ENCODE measurements at regions not wholly inside any gene's neighbourhood (a gene's known extent, or its start where the extent isn't known, plus 50 kb on each side); places are given as distances from the start of the nearest gene placed in this dataset.

DNA sequence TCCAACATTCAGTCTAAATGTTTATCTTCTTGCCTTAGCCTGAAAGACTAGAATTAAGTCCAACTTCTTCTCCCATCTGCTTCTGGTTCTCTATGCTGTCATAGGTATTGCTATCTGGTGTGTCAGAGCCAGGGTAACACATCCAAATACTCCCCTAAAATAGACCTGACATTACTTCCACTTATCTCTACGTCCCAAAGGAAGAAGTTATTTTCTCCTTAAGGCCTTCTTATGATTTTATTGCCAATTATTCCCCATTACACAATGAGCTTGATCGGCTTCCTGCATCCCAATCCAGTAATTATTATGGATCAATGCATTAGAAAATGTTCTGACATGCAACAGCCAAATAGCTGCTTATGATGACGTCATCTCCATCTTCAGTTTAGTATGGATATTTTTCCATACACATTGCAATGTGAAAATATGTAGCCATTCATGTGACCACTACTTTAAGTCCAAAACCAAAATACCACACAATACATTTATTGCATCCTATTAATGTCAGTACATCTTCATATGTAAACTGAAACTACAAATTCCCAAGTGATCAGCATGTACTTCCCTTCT lies 555.5 kb downstream of the MAT2B start:
- Histone ChIP-seq H3F3A (ENCODE audit: insufficient read depth) (no peaks in the 10 kb centered on the region), H3K27ac (no peak overlapping the region), H3K9me2 (ENCODE audit: insufficient read depth) (no peaks in the 10 kb centered on the region), H3K9ac (no peak overlapping the region), H3K79me2 (ENCODE audit: insufficient read depth) (no peaks in the 10 kb centered on the region), H3K4me1 (ENCODE audit: insufficient read depth) (no peaks in the 10 kb centered on the region), H3K4me2 (ENCODE audit: unreplicated experiment) (no peak overlapping the region), H2AFZ (no peak overlapping the region), H3K36me3 (ENCODE audit: low read depth) (no peaks in the 10 kb centered on the region), H4K20me1 (ENCODE audit: insufficient read depth) (no peaks in the 10 kb centered on the region), H3K4me3 (no peak overlapping the region), H3K9me3 (ENCODE audit: low read depth) (no peaks in the 10 kb centered on the region), H3K27me3 (replicated peaks; ENCODE audit: insufficient read depth) (no peaks in the 10 kb centered on the region)
- no peak for TF ChIP-seq EZH2phosphoT487 (IDR thresholded peaks at IDR 0.05; ENCODE audit: insufficient read depth, low read depth)
- TF ChIP-seq EZH2 (IDR thresholded peaks at IDR 0.05; ENCODE audit: insufficient read depth, poor library complexity, severe bottlenecking): no peak
- no peak for DNase-seq
- WGBS, 2 experiments (ENCODE audit: low coverage in 1 of 2, low lambda C conversion rate in 2 of 2, missing lambda C conversion rate in 2 of 2): 15 to 25% methylated on average over 3 of the region's 3 CpGs
- in situ Hi-C loops (cut with MboI): no loop called here

DNA sequence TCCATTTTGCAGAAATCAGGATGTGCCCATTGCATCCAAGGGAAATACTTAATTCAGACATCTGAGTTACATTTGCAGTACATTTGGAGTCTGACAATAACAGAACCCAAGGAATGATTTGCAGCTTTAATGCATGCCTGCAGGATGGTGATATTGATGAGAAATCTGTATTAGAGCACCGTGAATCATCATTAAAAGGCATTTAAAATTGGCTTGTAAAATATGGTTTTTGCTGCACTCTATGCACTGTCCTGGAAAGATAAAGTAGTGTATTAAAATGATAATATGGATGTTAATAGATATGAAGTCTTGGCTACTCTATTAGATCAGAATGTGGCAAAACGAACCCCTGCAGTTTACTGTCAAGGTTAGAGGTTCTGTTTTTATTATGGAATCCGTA lies 556.9 kb downstream of the MAT2B start:
- in situ Hi-C loops (cut with MboI): no loop called here
- no peak overlapping the region for H2AFZ ChIP-seq
- H3K4me2 ChIP-seq (ENCODE audit: unreplicated experiment): no peak overlapping the region
- H3K9me3 ChIP-seq (ENCODE audit: low read depth): no peaks in the 10 kb centered on the region
- no peaks in the 10 kb centered on the region for H3K79me2 ChIP-seq (ENCODE audit: insufficient read depth)
- no peaks in the 10 kb centered on the region for H3F3A ChIP-seq (ENCODE audit: insufficient read depth)
- TF ChIP-seq EZH2 (IDR thresholded peaks at IDR 0.05; ENCODE audit: insufficient read depth, poor library complexity, severe bottlenecking) (no peak), EZH2phosphoT487 (IDR thresholded peaks at IDR 0.05; ENCODE audit: insufficient read depth, low read depth) (no peak)
- H3K27ac ChIP-seq: no peak overlapping the region
- DNase-seq: no peak
- no peaks in the 10 kb centered on the region for H3K36me3 ChIP-seq (ENCODE audit: low read depth)
- no peaks in the 10 kb centered on the region for H3K27me3 ChIP-seq (replicated peaks; ENCODE audit: insufficient read depth)
- H3K9ac ChIP-seq: no peak overlapping the region
- no peaks in the 10 kb centered on the region for H3K4me1 ChIP-seq (ENCODE audit: insufficient read depth)
- H3K9me2 ChIP-seq (ENCODE audit: insufficient read depth): no peaks in the 10 kb centered on the region
- no peak overlapping the region for H3K4me3 ChIP-seq
- H4K20me1 ChIP-seq (ENCODE audit: insufficient read depth): no peaks in the 10 kb centered on the region
- WGBS, 2 experiments (ENCODE audit: low coverage in 1 of 2, low lambda C conversion rate in 2 of 2, missing lambda C conversion rate in 2 of 2): 0 to 4% methylated on average over 3 of the region's 3 CpGs

DNA sequence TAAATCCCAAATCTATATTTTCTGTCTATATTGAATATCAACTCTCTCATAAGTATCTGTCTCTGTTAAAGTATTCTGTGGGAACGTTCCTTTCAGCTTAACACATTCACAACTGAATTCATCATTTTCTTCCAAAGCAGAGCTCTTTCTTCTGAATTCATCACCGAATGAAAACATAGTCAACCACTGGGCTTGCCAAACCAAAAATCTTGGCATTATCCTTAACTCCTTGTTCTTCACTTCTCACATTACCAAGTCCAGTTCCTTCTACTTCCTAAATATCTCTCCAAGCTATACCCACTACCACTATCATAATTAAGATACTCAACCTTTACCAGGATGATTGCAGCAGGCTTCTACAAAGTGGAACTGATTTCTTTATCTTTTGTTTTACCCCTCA lies 559.8 kb downstream of the MAT2B start:
- H3K27ac ChIP-seq: no peak overlapping the region
- H3K79me2 ChIP-seq (ENCODE audit: insufficient read depth): no peaks in the 10 kb centered on the region
- no peaks in the 10 kb centered on the region for H3K9me3 ChIP-seq (ENCODE audit: low read depth)
- H3K9ac ChIP-seq: no peak overlapping the region
- WGBS, 2 experiments (ENCODE audit: low coverage in 1 of 2, low lambda C conversion rate in 2 of 2, missing lambda C conversion rate in 2 of 2): 24 to 28% methylated on average over 2 of the region's 2 CpGs
- H3F3A ChIP-seq (ENCODE audit: insufficient read depth): no peaks in the 10 kb centered on the region
- TF ChIP-seq EZH2phosphoT487 (IDR thresholded peaks at IDR 0.05; ENCODE audit: insufficient read depth, low read depth): no peak
- H3K4me2 ChIP-seq (ENCODE audit: unreplicated experiment): no peak overlapping the region
- no peak overlapping the region for H2AFZ ChIP-seq
- DNase-seq: no peak
- in situ Hi-C loops (cut with MboI): no loop called here
- no peak overlapping the region for H3K4me3 ChIP-seq
- H3K36me3 ChIP-seq (ENCODE audit: low read depth): no peaks in the 10 kb centered on the region
- no peaks in the 10 kb centered on the region for H3K27me3 ChIP-seq (replicated peaks; ENCODE audit: insufficient read depth)
- H3K9me2 ChIP-seq (ENCODE audit: insufficient read depth): no peaks in the 10 kb centered on the region
- no peaks in the 10 kb centered on the region for H4K20me1 ChIP-seq (ENCODE audit: insufficient read depth)
- no peaks in the 10 kb centered on the region for H3K4me1 ChIP-seq (ENCODE audit: insufficient read depth)

DNA sequence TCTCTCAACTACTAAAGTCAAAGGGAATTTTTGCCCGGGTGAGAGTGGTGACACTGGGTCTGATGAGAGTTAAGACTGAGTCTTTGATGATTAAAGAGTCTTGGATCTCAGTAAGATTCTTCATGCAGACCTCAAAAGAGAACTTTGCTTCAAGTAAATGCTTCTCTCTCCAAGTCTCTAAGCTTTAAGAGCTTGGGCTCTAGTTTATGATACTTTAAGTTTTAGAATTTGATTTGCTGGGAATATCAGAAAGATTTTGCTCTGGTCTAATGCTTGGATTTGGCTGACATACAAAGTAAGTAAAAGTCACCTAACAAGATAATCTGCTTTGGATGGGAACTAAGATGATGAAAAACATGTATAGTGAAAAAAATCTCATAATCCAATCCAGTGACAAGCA lies 566.3 kb downstream of the MAT2B start:
- Histone ChIP-seq H4K20me1 (ENCODE audit: insufficient read depth) (no peaks in the 10 kb centered on the region), H3K4me1 (ENCODE audit: insufficient read depth) (no peaks in the 10 kb centered on the region), H3K4me2 (ENCODE audit: unreplicated experiment) (no peak overlapping the region), H3K36me3 (ENCODE audit: low read depth) (no peaks in the 10 kb centered on the region), H3K4me3 (no peak overlapping the region), H2AFZ (no peak overlapping the region), H3K9me2 (ENCODE audit: insufficient read depth) (no peaks in the 10 kb centered on the region), H3F3A (ENCODE audit: insufficient read depth) (no peaks in the 10 kb centered on the region), H3K9ac (no peak overlapping the region), H3K9me3 (ENCODE audit: low read depth) (no peaks in the 10 kb centered on the region), H3K79me2 (ENCODE audit: insufficient read depth) (no peaks in the 10 kb centered on the region), H3K27ac (no peak overlapping the region), H3K27me3 (replicated peaks; ENCODE audit: insufficient read depth) (no peaks in the 10 kb centered on the region)
- DNase-seq: no peak
- 0 to 11% methylated on average over 1 of the region's 1 CpG for WGBS, 2 experiments (ENCODE audit: low coverage in 1 of 2, low lambda C conversion rate in 2 of 2, missing lambda C conversion rate in 2 of 2)
- in situ Hi-C loops (cut with MboI): no loop called here
- TF ChIP-seq EZH2phosphoT487 (IDR thresholded peaks at IDR 0.05; ENCODE audit: insufficient read depth, low read depth) (no peak), EZH2 (IDR thresholded peaks at IDR 0.05; ENCODE audit: insufficient read depth, poor library complexity, severe bottlenecking) (no peak)

DNA sequence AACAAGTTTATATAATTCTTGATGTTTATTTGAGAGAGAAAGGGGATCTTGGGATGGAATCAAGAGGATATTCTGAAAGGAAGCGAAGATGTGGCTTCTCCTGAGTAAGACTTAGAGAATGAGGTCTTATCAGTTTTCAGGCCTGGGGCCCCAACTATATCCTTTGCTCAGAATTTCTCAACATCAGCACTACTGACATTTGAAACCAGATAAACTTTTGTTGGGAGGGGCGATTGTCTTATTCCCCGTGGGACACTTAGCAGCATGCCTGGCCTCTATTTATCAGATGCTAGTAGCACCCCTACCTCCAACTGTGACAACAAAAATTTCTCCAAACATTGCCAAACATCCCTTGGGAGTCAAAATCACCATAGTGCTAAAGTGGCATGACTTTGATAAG lies 567.7 kb downstream of the MAT2B start:
- H4K20me1 ChIP-seq (ENCODE audit: insufficient read depth): no peaks in the 10 kb centered on the region
- no peaks in the 10 kb centered on the region for H3K9me3 ChIP-seq (ENCODE audit: low read depth)
- no peak overlapping the region for H3K4me3 ChIP-seq
- no peak overlapping the region for H2AFZ ChIP-seq
- H3K4me1 ChIP-seq (ENCODE audit: insufficient read depth): no peaks in the 10 kb centered on the region
- no peak for TF ChIP-seq EZH2phosphoT487 (IDR thresholded peaks at IDR 0.05; ENCODE audit: insufficient read depth, low read depth)
- TF ChIP-seq EZH2 (IDR thresholded peaks at IDR 0.05; ENCODE audit: insufficient read depth, poor library complexity, severe bottlenecking): no peak
- no peaks in the 10 kb centered on the region for H3K27me3 ChIP-seq (replicated peaks; ENCODE audit: insufficient read depth)
- no peaks in the 10 kb centered on the region for H3K79me2 ChIP-seq (ENCODE audit: insufficient read depth)
- no peak overlapping the region for H3K9ac ChIP-seq
- no peak overlapping the region for H3K27ac ChIP-seq
- 2 to 4% methylated on average over 3 of the region's 3 CpGs for WGBS, 2 experiments (ENCODE audit: low coverage in 1 of 2, low lambda C conversion rate in 2 of 2, missing lambda C conversion rate in 2 of 2)
- no peaks in the 10 kb centered on the region for H3F3A ChIP-seq (ENCODE audit: insufficient read depth)
- in situ Hi-C loops (cut with MboI): no loop called here
- no peaks in the 10 kb centered on the region for H3K9me2 ChIP-seq (ENCODE audit: insufficient read depth)
- no peaks in the 10 kb centered on the region for H3K36me3 ChIP-seq (ENCODE audit: low read depth)
- H3K4me2 ChIP-seq (ENCODE audit: unreplicated experiment): no peak overlapping the region
- DNase-seq: no peak
